ENCODE measurements at regions not wholly inside any gene's neighbourhood (a gene's known extent, or its start where the extent isn't known, plus 50 kb on each side); places are given as distances from the start of the nearest gene placed in this dataset.

- Mint-ChIP-seq H3K27me3 (peaks cover 4% of the 10 kb centered on the region), H3K27ac (no peak overlapping the region), H3K9me3 (ENCODE audit: insufficient read depth) (peaks cover 13% of the 10 kb centered on the region), H3K4me1 (no peaks in the 10 kb centered on the region), H3K4me3 (no peak overlapping the region)
- TF ChIP-seq CTCF (IDR thresholded peaks at IDR 0.05), result no peak
- TF ChIP-seq EZH2 (IDR thresholded peaks at IDR 0.05; ENCODE audit: borderline replicate concordance, insufficient read depth, low read depth, low read length, poor library complexity, severe bottlenecking), result no peak
- Histone ChIP-seq H4K20me1 (ENCODE audit: control insufficient read depth, insufficient read depth, low read length, poor library complexity, severe bottlenecking) (no peaks in the 10 kb centered on the region), H3K9me3 (ENCODE audit: control extremely low read depth in 1 of 3, control insufficient read depth in 2 of 3, insufficient read depth in 1 of 3, low read length in 2 of 3) (peaks cover 0 to 16% (median 0%) of the 10 kb centered on the region in 3 donors), H3K9ac (ENCODE audit: low read length) (no peak overlapping the region), H3K4me1 (ENCODE audit: control insufficient read depth in 2 of 2, insufficient read depth in 2 of 2, low read length in 2 of 2) (no peaks in the 10 kb centered on the region), H3K27me3 (replicated peaks in 1 of 4; ENCODE audit: control extremely low read depth in 1 of 4, control insufficient read depth in 3 of 4, insufficient read depth in 4 of 4, low read length in 3 of 4) (no peaks in the 10 kb centered on the region), H3K79me2 (ENCODE audit: control insufficient read depth, insufficient read depth, low read length) (no peaks in the 10 kb centered on the region), H3K4me3 (ENCODE audit: control extremely low read depth in 1 of 5, extremely low read depth in 1 of 5, insufficient read depth in 1 of 5, low read depth in 2 of 5, low read length in 4 of 5) (no peak overlapping the region), H3K27ac (ENCODE audit: low read length in 2 of 2) (no peak overlapping the region), H3K4me2 (replicated peaks; ENCODE audit: low read depth, low read length, poor library complexity, severe bottlenecking) (no peak overlapping the region), H2AFZ (ENCODE audit: insufficient read depth, low read depth, low read length, poor library complexity, severe bottlenecking) (no peak overlapping the region), H3K36me3 (replicated peaks in 1 of 2; ENCODE audit: control extremely low read depth in 1 of 2, control insufficient read depth in 1 of 2, extremely low read depth in 1 of 2, insufficient read depth in 2 of 2, low read length in 1 of 2) (no peaks in the 10 kb centered on the region)
- intact Hi-C loops (cut with micrococcal nuclease), result no loop called here
- CTCF ChIA-PET, result no interaction called here
- no peak for ATAC-seq (ENCODE audit: low read depth)
- 93% methylated on average over 3 of the region's 4 CpGs for WGBS (ENCODE audit: insufficient coverage)
- POLR2A ChIA-PET, result no interaction called here
- no peak for DNase-seq
Measured at GRCh38 chr3:137866933-137867332, 102.8 kb downstream of the SOX14 start.

- WGBS (ENCODE audit: insufficient coverage), result 75% methylated on average over 1 of the region's 2 CpGs
- intact Hi-C loops (cut with micrococcal nuclease), result no loop called here
- TF ChIP-seq EZH2 (IDR thresholded peaks at IDR 0.05; ENCODE audit: borderline replicate concordance, insufficient read depth, low read depth, low read length, poor library complexity, severe bottlenecking) (no peak), CTCF (IDR thresholded peaks at IDR 0.05) (no peak)
Measured at GRCh38 chr3:137867611-137868010, 103.5 kb downstream of the SOX14 start.

More at GRCh38 chr3:137867611-137868010, 103.5 kb downstream of the SOX14 start:
- Histone ChIP-seq H3K36me3 (replicated peaks in 1 of 2; ENCODE audit: control extremely low read depth in 1 of 2, control insufficient read depth in 1 of 2, extremely low read depth in 1 of 2, insufficient read depth in 2 of 2, low read length in 1 of 2) (no peaks in the 10 kb centered on the region), H3K4me1 (ENCODE audit: control insufficient read depth in 2 of 2, insufficient read depth in 2 of 2, low read length in 2 of 2) (no peaks in the 10 kb centered on the region), H3K4me3 (ENCODE audit: control extremely low read depth in 1 of 5, extremely low read depth in 1 of 5, insufficient read depth in 1 of 5, low read depth in 2 of 5, low read length in 4 of 5) (no peak overlapping the region), H3K4me2 (replicated peaks; ENCODE audit: low read depth, low read length, poor library complexity, severe bottlenecking) (no peak overlapping the region), H3K9me3 (ENCODE audit: control extremely low read depth in 1 of 3, control insufficient read depth in 2 of 3, insufficient read depth in 1 of 3, low read length in 2 of 3) (peaks cover 0 to 20% (median 0%) of the 10 kb centered on the region in 3 donors), H3K79me2 (ENCODE audit: control insufficient read depth, insufficient read depth, low read length) (no peaks in the 10 kb centered on the region), H4K20me1 (ENCODE audit: control insufficient read depth, insufficient read depth, low read length, poor library complexity, severe bottlenecking) (no peaks in the 10 kb centered on the region), H2AFZ (ENCODE audit: insufficient read depth, low read depth, low read length, poor library complexity, severe bottlenecking) (no peak overlapping the region), H3K9ac (ENCODE audit: low read length) (no peak overlapping the region), H3K27me3 (replicated peaks in 1 of 4; ENCODE audit: control extremely low read depth in 1 of 4, control insufficient read depth in 3 of 4, insufficient read depth in 4 of 4, low read length in 3 of 4) (no peaks in the 10 kb centered on the region), H3K27ac (ENCODE audit: low read length in 2 of 2) (no peak overlapping the region)
- ATAC-seq (ENCODE audit: low read depth) (no peak), DNase-seq (no peak)
- POLR2A ChIA-PET, result no interaction called here
- no peak overlapping the region for H3K4me3 Mint-ChIP-seq
- H3K9me3 Mint-ChIP-seq (ENCODE audit: insufficient read depth), result peaks cover 13% of the 10 kb centered on the region
- no peaks in the 10 kb centered on the region for H3K27me3 Mint-ChIP-seq
- CTCF ChIA-PET, result no interaction called here
- H3K4me1 Mint-ChIP-seq, result no peaks in the 10 kb centered on the region
- H3K27ac Mint-ChIP-seq, result no peak overlapping the region

Data from B cell (primary cell).